ENCODE measurements at regions not wholly inside any gene's neighbourhood (a gene's known extent, or its start where the extent isn't known, plus 50 kb on each side); places are given as distances from the start of the nearest gene placed in this dataset.

GRCh38 chr12:39122562-39123204, 217.3 kb upstream of the CPNE8 start:
- Histone ChIP-seq H3K9me1 (replicated peaks; ENCODE audit: control insufficient read depth, extremely low read depth, insufficient read depth, low read length) (no peaks in the 10 kb centered on the region), H3K27ac (ENCODE audit: insufficient read depth, low read depth, low read length) (no peak overlapping the region), H3K4me3 (replicated peaks in 1 of 3; ENCODE audit: insufficient read depth in 1 of 3, low read depth in 1 of 3, low read length in 3 of 3) (no peak overlapping the region), H3K4me2 (ENCODE audit: insufficient read depth, low read length) (no peak overlapping the region), H3K9me3 (replicated peaks; ENCODE audit: control insufficient read depth, insufficient read depth, low read length) (no peaks in the 10 kb centered on the region), H3K36me3 (ENCODE audit: control insufficient read depth in 2 of 2, extremely low read depth in 1 of 2, insufficient read depth in 2 of 2, low read length in 2 of 2) (no peaks in the 10 kb centered on the region), H2AFZ (ENCODE audit: low read depth, low read length) (no peak overlapping the region), H4K20me1 (replicated peaks; ENCODE audit: control insufficient read depth, extremely low read depth, insufficient read depth, low read length) (no peaks in the 10 kb centered on the region), H3K4me1 (ENCODE audit: control insufficient read depth, extremely low read depth, insufficient read depth, low read length) (peaks cover 20% of the 10 kb centered on the region), H3K79me2 (ENCODE audit: control insufficient read depth, insufficient read depth, low read length) (no peaks in the 10 kb centered on the region), H3K9ac (replicated peaks; ENCODE audit: extremely low read depth, insufficient read depth, low read length) (no peak overlapping the region), H3K27me3 (ENCODE audit: control insufficient read depth in 2 of 2, insufficient read depth in 2 of 2, low read length in 2 of 2) (no peaks in the 10 kb centered on the region)
- BruUV-seq (replicated peaks): no TSS peak
- no peak for FAIRE-seq
- POLR2A ChIA-PET: no interaction called here
- dilution Hi-C loops (cut with MboI; ENCODE audit: extremely low pct_ligation_motif_present, low sequenced_read_pairs) (no loop called here), intact Hi-C loops (cut with micrococcal nuclease) (no loop called here)
- CTCF ChIA-PET: interaction anchor here (0.7 to 1.3 kb wide), 2 partner anchors 150 to 202 kb away, joined by 3 to 4 read pairs; no protein-coding TSS in a partner anchor
- TF ChIP-seq JUN (IDR thresholded peaks at IDR 0.05; ENCODE audit: borderline replicate concordance, insufficient read depth, insufficient read length, low read depth) (no peak), MAX (IDR thresholded peaks at IDR 0.05; ENCODE audit: insufficient read depth, insufficient read length) (no peak), MYC (IDR thresholded peaks at IDR 0.05; ENCODE audit: low read depth, low read length) (no peak), POLR2AphosphoS5 (IDR thresholded peaks at IDR 0.05; ENCODE audit: insufficient read depth, low read depth, low read length) (no peak), GATA2 (IDR thresholded peaks at IDR 0.05; ENCODE audit: insufficient read depth, insufficient read length, low read depth, low read length) (no peak)
- no peak for DNase-seq (ENCODE audit: low read depth, low spot score)

GRCh38 chr12:39116861-39117260, 211.5 kb upstream of the CPNE8 start:
- Histone ChIP-seq H3K9ac (replicated peaks; ENCODE audit: extremely low read depth, insufficient read depth, low read length) (no peak overlapping the region), H3K4me3 (replicated peaks in 1 of 3; ENCODE audit: insufficient read depth in 1 of 3, low read depth in 1 of 3, low read length in 3 of 3) (no peak overlapping the region), H2AFZ (ENCODE audit: low read depth, low read length) (no peak overlapping the region), H3K79me2 (ENCODE audit: control insufficient read depth, insufficient read depth, low read length) (no peaks in the 10 kb centered on the region), H3K9me3 (replicated peaks; ENCODE audit: control insufficient read depth, insufficient read depth, low read length) (no peaks in the 10 kb centered on the region), H3K9me1 (replicated peaks; ENCODE audit: control insufficient read depth, extremely low read depth, insufficient read depth, low read length) (no peaks in the 10 kb centered on the region), H4K20me1 (replicated peaks; ENCODE audit: control insufficient read depth, extremely low read depth, insufficient read depth, low read length) (no peaks in the 10 kb centered on the region), H3K27me3 (ENCODE audit: control insufficient read depth in 2 of 2, insufficient read depth in 2 of 2, low read length in 2 of 2) (no peaks in the 10 kb centered on the region), H3K4me2 (ENCODE audit: insufficient read depth, low read length) (no peak overlapping the region), H3K36me3 (ENCODE audit: control insufficient read depth in 2 of 2, extremely low read depth in 1 of 2, insufficient read depth in 2 of 2, low read length in 2 of 2) (no peaks in the 10 kb centered on the region), H3K4me1 (ENCODE audit: control insufficient read depth, extremely low read depth, insufficient read depth, low read length) (no peaks in the 10 kb centered on the region), H3K27ac (ENCODE audit: insufficient read depth, low read depth, low read length) (no peak overlapping the region)
- TF ChIP-seq POLR2AphosphoS5 (IDR thresholded peaks at IDR 0.05; ENCODE audit: insufficient read depth, low read depth, low read length) (no peak), JUN (IDR thresholded peaks at IDR 0.05; ENCODE audit: borderline replicate concordance, insufficient read depth, insufficient read length, low read depth) (no peak), POLR2A (IDR thresholded peaks at IDR 0.05; ENCODE audit: low read depth, low read length) (no peak), GATA2 (IDR thresholded peaks at IDR 0.05; ENCODE audit: insufficient read depth, insufficient read length, low read depth, low read length) (no peak), FOS (IDR thresholded peaks at IDR 0.05; ENCODE audit: borderline replicate concordance, insufficient read depth, low read length) (no peak), MYC (IDR thresholded peaks at IDR 0.05; ENCODE audit: low read depth, low read length) (no peak), EZH2 (IDR thresholded peaks at IDR 0.05; ENCODE audit: borderline replicate concordance, low read depth, low read length, severe bottlenecking) (no peak), CTCF (IDR thresholded peaks at IDR 0.05; ENCODE audit: extremely low read depth in 1 of 2, insufficient read depth in 1 of 2, low read depth in 1 of 2, low read length in 2 of 2) (no peak)
- DNase-seq (ENCODE audit: low read depth, low spot score) (no peak), FAIRE-seq (no peak)
- CTCF ChIA-PET: no interaction called here
- intact Hi-C loops (cut with micrococcal nuclease): no loop called here
- dilution Hi-C loops (cut with MboI; ENCODE audit: extremely low pct_ligation_motif_present, low sequenced_read_pairs): no loop called here
- POLR2A ChIA-PET: no interaction called here
- no TSS peak for BruUV-seq (replicated peaks)

All from endothelial cell of umbilical vein (primary cell).